Suprapubic skin (tissue), 4 donors: ENCODE measurements at regions not wholly inside any gene's neighbourhood (a gene's known extent, or its start where the extent isn't known, plus 50 kb on each side); places are given as distances from the start of the nearest gene placed in this dataset.

Experiments used
- DNase-seq, 2 donors: peaks; one replicate each; pipeline ENCODE4 v3.0.0-alpha.2; 2019; ENCODE audit warnings: low spot score in 2 of 2
- H3K27ac ChIP-seq: fragments of 200-600 bp; sonication (generic); one replicate; pipeline ENCODE4 v1.5.1; 2019
- H3K27me3 ChIP-seq: fragments of 200-600 bp; sonication (generic); one replicate; pipeline ENCODE4 v1.5.1; 2019
- H3K36me3 ChIP-seq: fragments of 200-600 bp; sonication (generic); one replicate; pipeline ENCODE4 v1.5.1; 2019
- H3K4me1 ChIP-seq: fragments of 200-600 bp; sonication (generic); one replicate; pipeline ENCODE4 v1.5.1; 2019
- H3K4me3 ChIP-seq: fragments of 200-600 bp; sonication (generic); one replicate; pipeline ENCODE4 v1.5.1; 2019; ENCODE audit warnings: mild to moderate bottlenecking
- H3K9me3 ChIP-seq: fragments of 200-600 bp; sonication (generic); one replicate; pipeline ENCODE4 v1.5.1; 2019
- EP300 ChIP-seq: sonication (generic); formaldehyde crosslinking; IDR thresholded peaks from one replicate; pipeline ENCODE4 v1.6.1; 2017; ENCODE audit warnings: antibody characterized with exemption
- POLR2A ChIP-seq, 2 donors: fragments of 450-650 bp; IDR thresholded peaks; one replicate each; pipeline ENCODE4 v1.6.1; 2017; ENCODE audit warnings: antibody characterized with exemption in 2 of 2, mild to moderate bottlenecking in 2 of 2, moderate library complexity in 2 of 2
- POLR2AphosphoS5 ChIP-seq, 3 donors: sonication (generic); formaldehyde crosslinking; IDR thresholded peaks; one replicate each; pipeline ENCODE4 v1.6.1; 2017; ENCODE audit warnings: antibody characterized with exemption in 3 of 3
- WGBS: methylation state at CpG from one replicate; pipeline ENCODE4 v1.1.5; 2018; 5-methylcytosine and 5-hydroxymethylcytosine counted together
- TF ChIP-seq, protein P1 (sequence below), 2 donors: fragments of 200-600 bp in 1 of 2; fragments of 450-650 bp in 1 of 2; sonication (generic) in 1 of 2; IDR thresholded peaks; one replicate each; pipeline ENCODE4 v1.5.1; 2016 to 2019; ENCODE audit warnings: antibody characterized with exemption in 2 of 2, mild to moderate bottlenecking in 1 of 2, moderate library complexity in 1 of 2

DNA sequence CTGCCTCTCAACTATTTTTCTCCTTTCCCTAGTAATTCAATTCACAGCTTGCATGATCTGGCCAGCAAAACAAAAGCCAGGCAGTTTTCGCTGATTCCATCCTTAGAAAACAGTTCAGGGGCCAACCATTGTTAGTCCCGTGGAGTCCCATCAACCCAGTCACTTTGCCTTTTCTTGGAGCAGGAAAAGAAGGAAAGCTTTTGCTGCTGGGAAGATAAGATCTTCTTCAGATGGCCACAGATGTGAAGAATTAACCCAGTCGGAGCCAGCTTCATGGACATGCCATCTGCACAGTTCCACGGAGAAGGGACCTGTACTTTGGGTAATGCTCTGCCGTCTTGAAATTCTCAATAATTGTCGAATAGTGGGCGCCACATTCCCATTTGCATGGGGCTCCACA, 76.9 kb upstream of the TSHZ2 start:
- 52% methylated on average over 7 of the region's 7 CpGs for WGBS
- no peak overlapping the region for H3K27ac ChIP-seq

DNA sequence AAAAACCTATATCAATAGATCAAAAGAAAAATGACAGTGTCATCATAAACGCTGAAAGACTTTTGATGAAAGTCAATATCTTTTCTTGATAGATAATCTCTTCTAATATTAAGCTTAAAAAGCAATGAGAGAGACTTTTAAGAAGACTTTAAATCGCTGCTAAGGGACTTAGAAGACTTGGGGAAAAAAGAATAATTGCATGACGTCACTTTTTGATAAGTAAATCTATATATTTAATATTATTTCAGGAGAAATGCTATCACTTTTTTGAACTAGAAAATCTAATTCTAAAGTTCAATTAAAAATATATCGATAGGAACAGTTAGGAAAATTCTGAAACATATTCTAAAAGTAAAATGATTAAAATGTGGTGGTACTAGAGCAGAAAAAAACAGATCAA, 78.7 kb upstream of the TSHZ2 start:
- H3K36me3 ChIP-seq, result no peaks in the 10 kb centered on the region
- no peak for DNase-seq
- peaks cover 7% of the 10 kb centered on the region for H3K4me1 ChIP-seq
- H3K27me3 ChIP-seq, result no peaks in the 10 kb centered on the region
- TF ChIP-seq, protein P1, sequence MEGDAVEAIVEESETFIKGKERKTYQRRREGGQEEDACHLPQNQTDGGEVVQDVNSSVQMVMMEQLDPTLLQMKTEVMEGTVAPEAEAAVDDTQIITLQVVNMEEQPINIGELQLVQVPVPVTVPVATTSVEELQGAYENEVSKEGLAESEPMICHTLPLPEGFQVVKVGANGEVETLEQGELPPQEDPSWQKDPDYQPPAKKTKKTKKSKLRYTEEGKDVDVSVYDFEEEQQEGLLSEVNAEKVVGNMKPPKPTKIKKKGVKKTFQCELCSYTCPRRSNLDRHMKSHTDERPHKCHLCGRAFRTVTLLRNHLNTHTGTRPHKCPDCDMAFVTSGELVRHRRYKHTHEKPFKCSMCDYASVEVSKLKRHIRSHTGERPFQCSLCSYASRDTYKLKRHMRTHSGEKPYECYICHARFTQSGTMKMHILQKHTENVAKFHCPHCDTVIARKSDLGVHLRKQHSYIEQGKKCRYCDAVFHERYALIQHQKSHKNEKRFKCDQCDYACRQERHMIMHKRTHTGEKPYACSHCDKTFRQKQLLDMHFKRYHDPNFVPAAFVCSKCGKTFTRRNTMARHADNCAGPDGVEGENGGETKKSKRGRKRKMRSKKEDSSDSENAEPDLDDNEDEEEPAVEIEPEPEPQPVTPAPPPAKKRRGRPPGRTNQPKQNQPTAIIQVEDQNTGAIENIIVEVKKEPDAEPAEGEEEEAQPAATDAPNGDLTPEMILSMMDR (IDR thresholded peaks at IDR 0.05), result no peak
- TF ChIP-seq POLR2A (IDR thresholded peaks at IDR 0.05), result no peak
- TF ChIP-seq EP300, result no peak
- TF ChIP-seq POLR2AphosphoS5 (IDR thresholded peaks at IDR 0.05), result no peak
- H3K9me3 ChIP-seq, result no peaks in the 10 kb centered on the region
- no peak overlapping the region for H3K4me3 ChIP-seq
- no peak overlapping the region for H3K27ac ChIP-seq
- WGBS, result 90% methylated on average over 4 of the region's 4 CpGs

More for the DNA sequence above, 76.9 kb upstream of the TSHZ2 start:
- no peaks in the 10 kb centered on the region for H3K9me3 ChIP-seq
- peaks cover 7% of the 10 kb centered on the region for H3K4me1 ChIP-seq
- H3K36me3 ChIP-seq, result no peaks in the 10 kb centered on the region
- no peaks in the 10 kb centered on the region for H3K27me3 ChIP-seq
- no peak overlapping the region for H3K4me3 ChIP-seq
- TF ChIP-seq POLR2A (IDR thresholded peaks at IDR 0.05), result no peak
- TF ChIP-seq, protein P1 (IDR thresholded peaks at IDR 0.05), result no peak
- DNase-seq, result no peak

GRCh38 chr20:52892023-52892422, 80.1 kb upstream of the TSHZ2 start:
- DNase-seq, result no peak
- WGBS, result 88% methylated on average over 2 of the region's 2 CpGs

GRCh38 chr20:52890130-52890529, 82.0 kb upstream of the TSHZ2 start:
- Histone ChIP-seq H3K4me3 (no peak overlapping the region), H3K4me1 (no peaks in the 10 kb centered on the region), H3K27me3 (no peaks in the 10 kb centered on the region), H3K36me3 (no peaks in the 10 kb centered on the region), H3K9me3 (no peaks in the 10 kb centered on the region), H3K27ac (no peak overlapping the region)
- TF ChIP-seq, protein P1 (IDR thresholded peaks at IDR 0.05), result no peak
- TF ChIP-seq POLR2AphosphoS5 (IDR thresholded peaks at IDR 0.05) (no peak), POLR2A (IDR thresholded peaks at IDR 0.05) (no peak), EP300 (no peak)
- 75% methylated on average over 3 of the region's 3 CpGs for WGBS
- DNase-seq, result no peak

More at GRCh38 chr20:52892023-52892422, 80.1 kb upstream of the TSHZ2 start:
- Histone ChIP-seq H3K4me1 (peaks cover 7% of the 10 kb centered on the region), H3K27me3 (no peaks in the 10 kb centered on the region), H3K36me3 (no peaks in the 10 kb centered on the region), H3K4me3 (no peak overlapping the region), H3K9me3 (no peaks in the 10 kb centered on the region), H3K27ac (no peak overlapping the region)
- TF ChIP-seq POLR2A (IDR thresholded peaks at IDR 0.05) (no peak), POLR2AphosphoS5 (IDR thresholded peaks at IDR 0.05) (no peak), EP300 (no peak)
- TF ChIP-seq, protein P1 (IDR thresholded peaks at IDR 0.05), result no peak

- no peak for DNase-seq
- H3K27ac ChIP-seq, result no peak overlapping the region
- no peaks in the 10 kb centered on the region for H3K4me1 ChIP-seq
- 45% methylated on average over 4 of the region's 4 CpGs for WGBS
- H3K36me3 ChIP-seq, result no peaks in the 10 kb centered on the region
- H3K27me3 ChIP-seq, result no peaks in the 10 kb centered on the region
- TF ChIP-seq, protein P1 (IDR thresholded peaks at IDR 0.05), result no peak
- no peak for TF ChIP-seq EP300
- no peak for TF ChIP-seq POLR2A (IDR thresholded peaks at IDR 0.05)
- no peak for TF ChIP-seq POLR2AphosphoS5 (IDR thresholded peaks at IDR 0.05)
- H3K4me3 ChIP-seq, result no peak overlapping the region
- no peaks in the 10 kb centered on the region for H3K9me3 ChIP-seq
Measured at GRCh38 chr20:52889225-52889624, 82.9 kb upstream of the TSHZ2 start.
